ENCODE measurements at regions not wholly inside any gene's neighbourhood (a gene's known extent, or its start where the extent isn't known, plus 50 kb on each side); places are given as distances from the start of the nearest gene placed in this dataset.

- DNase-seq (ENCODE audit: low read depth, low spot score) (no peak), FAIRE-seq (no peak), ATAC-seq (no peak)
- no peak overlapping the region for H3K4me2 ChIP-seq (ENCODE audit: control insufficient read depth, insufficient read depth)
- H3K36me3 ChIP-seq (ENCODE audit: control insufficient read depth in 2 of 2, insufficient read depth in 2 of 2, low read length in 1 of 2) = no peaks in the 10 kb centered on the region
- TF ChIP-seq E4F1 (IDR thresholded peaks at IDR 0.05; ENCODE audit: borderline replicate concordance, partially characterized antibody) (no peak), SREBF2 (IDR thresholded peaks at IDR 0.05; ENCODE audit: low read length) (no peak)
- intact Hi-C loops (cut with micrococcal nuclease; ENCODE audit: unreplicated experiment) (no loop called here), in situ Hi-C loops (cut with MboI) (no loop called here)
- H4K20me1 ChIP-seq (ENCODE audit: control insufficient read depth, insufficient read depth) = no peaks in the 10 kb centered on the region
- 41% methylated on average over 3 of the region's 3 CpGs for WGBS (ENCODE audit: insufficient coverage, insufficient replicate concordance, low lambda C conversion rate, missing lambda C conversion rate)
- no peaks in the 10 kb centered on the region for H3K4me1 ChIP-seq (ENCODE audit: control insufficient read depth, insufficient read depth, low read length)
- ChIA-PET RAD21 (ENCODE audit: unreplicated experiment) (no interaction called here), CTCF (no interaction called here), POLR2A (no interaction called here), SMC1A (ENCODE audit: uncharacterized antibody, unreplicated experiment) (no interaction called here)
- H3K4me3 ChIP-seq = no peak overlapping the region
- H3K9me3 ChIP-seq (replicated peaks; ENCODE audit: control insufficient read depth, insufficient read depth, low read length) = no peaks in the 10 kb centered on the region
- no peak overlapping the region for H2AFZ ChIP-seq (ENCODE audit: control insufficient read depth, low read depth, low read length)
- BruUV-seq (replicated peaks) = no TSS peak
- no peak overlapping the region for H3K27ac ChIP-seq (ENCODE audit: control insufficient read depth, insufficient read depth)
- H3K79me2 ChIP-seq (ENCODE audit: control insufficient read depth, insufficient read depth, low read length) = no peaks in the 10 kb centered on the region
- H3K27me3 ChIP-seq (replicated peaks in 1 of 2; ENCODE audit: control insufficient read depth in 2 of 2, insufficient read depth in 2 of 2, low read length in 1 of 2) = no peaks in the 10 kb centered on the region; a peak in 1 of 4 replicates
- H3K9ac ChIP-seq (ENCODE audit: control insufficient read depth, insufficient read depth, low read length) = no peak overlapping the region
Measured at GRCh38 chr6:104486035-104486434, 373.7 kb downstream of the HACE1 start.

- no peak for FAIRE-seq
- in situ Hi-C loops (cut with MboI) = no loop called here
- no peak for TF ChIP-seq ZNF622 (IDR thresholded peaks at IDR 0.05)
- no peak for TF ChIP-seq PML (IDR thresholded peaks at IDR 0.05; ENCODE audit: low read length)
- no peak for TF ChIP-seq GATAD2B (conservative IDR thresholded peaks at IDR 0.05; ENCODE audit: low read depth)
- TF ChIP-seq PBX3 (IDR thresholded peaks at IDR 0.05; ENCODE audit: insufficient replicate concordance, low read depth, low read length) = no peak
- no peak for TF ChIP-seq SREBF1 (IDR thresholded peaks at IDR 0.05; ENCODE audit: low read length)
- TF ChIP-seq BCL3 (IDR thresholded peaks at IDR 0.05; ENCODE audit: borderline replicate concordance, insufficient read depth, low read depth, low read length, poor library complexity, severe bottlenecking) = no peak
- TF ChIP-seq CHD4 (IDR thresholded peaks at IDR 0.05) = no peak
- TF ChIP-seq IKZF1 (conservative IDR thresholded peaks at IDR 0.05) = no peak
- no peak for TF ChIP-seq BCLAF1 (IDR thresholded peaks at IDR 0.05)
Measured at GRCh38 chr6:104484626-104485025, 375.1 kb downstream of the HACE1 start.

More at GRCh38 chr6:104484626-104485025, 375.1 kb downstream of the HACE1 start:
- ChIA-PET POLR2A (no interaction called here), RAD21 (ENCODE audit: unreplicated experiment) (no interaction called here), CTCF (no interaction called here), SMC1A (ENCODE audit: uncharacterized antibody, unreplicated experiment) (no interaction called here)
- Histone ChIP-seq H3K9ac (ENCODE audit: control insufficient read depth, insufficient read depth, low read length) (no peak overlapping the region), H3K79me2 (ENCODE audit: control insufficient read depth, insufficient read depth, low read length) (no peaks in the 10 kb centered on the region), H2AFZ (ENCODE audit: control insufficient read depth, low read depth, low read length) (no peak overlapping the region), H3K9me3 (replicated peaks; ENCODE audit: control insufficient read depth, insufficient read depth, low read length) (no peaks in the 10 kb centered on the region), H3K27ac (ENCODE audit: control insufficient read depth, insufficient read depth) (no peak overlapping the region), H3K4me2 (ENCODE audit: control insufficient read depth, insufficient read depth) (no peak overlapping the region), H4K20me1 (ENCODE audit: control insufficient read depth, insufficient read depth) (no peaks in the 10 kb centered on the region), H3K4me1 (ENCODE audit: control insufficient read depth, insufficient read depth, low read length) (no peaks in the 10 kb centered on the region), H3K4me3 (no peak overlapping the region), H3K27me3 (replicated peaks in 1 of 2; ENCODE audit: control insufficient read depth in 2 of 2, insufficient read depth in 2 of 2, low read length in 1 of 2) (no peaks in the 10 kb centered on the region; a peak in 1 of 4 replicates), H3K36me3 (ENCODE audit: control insufficient read depth in 2 of 2, insufficient read depth in 2 of 2, low read length in 1 of 2) (no peaks in the 10 kb centered on the region)
- DNase-seq (ENCODE audit: low read depth, low spot score) = no peak
- WGBS (ENCODE audit: insufficient coverage, insufficient replicate concordance, low lambda C conversion rate, missing lambda C conversion rate) = 0% methylated on average over 3 of the region's 3 CpGs
- intact Hi-C loops (cut with micrococcal nuclease; ENCODE audit: unreplicated experiment) = no loop called here
- ATAC-seq = no peak
- no TSS peak for BruUV-seq (replicated peaks)
